HTR-8/SVneo (cell line): ENCODE measurements at regions not wholly inside any gene's neighbourhood (a gene's known extent, or its start where the extent isn't known, plus 50 kb on each side); places are given as distances from the start of the nearest gene placed in this dataset.

ENCODE experiments used
- DNase-seq: peaks from one replicate; pipeline ENCODE4 v3.0.0; 2011; ENCODE audit warnings: low spot score, mixed read lengths; ENCODE audit not compliant: insufficient read length
- FAIRE-seq: peaks from 2 replicates; lab custom pipeline; 2011; peaks lifted over from hg19 to GRCh38; lab: Jason Lieb, UNC

DNA sequence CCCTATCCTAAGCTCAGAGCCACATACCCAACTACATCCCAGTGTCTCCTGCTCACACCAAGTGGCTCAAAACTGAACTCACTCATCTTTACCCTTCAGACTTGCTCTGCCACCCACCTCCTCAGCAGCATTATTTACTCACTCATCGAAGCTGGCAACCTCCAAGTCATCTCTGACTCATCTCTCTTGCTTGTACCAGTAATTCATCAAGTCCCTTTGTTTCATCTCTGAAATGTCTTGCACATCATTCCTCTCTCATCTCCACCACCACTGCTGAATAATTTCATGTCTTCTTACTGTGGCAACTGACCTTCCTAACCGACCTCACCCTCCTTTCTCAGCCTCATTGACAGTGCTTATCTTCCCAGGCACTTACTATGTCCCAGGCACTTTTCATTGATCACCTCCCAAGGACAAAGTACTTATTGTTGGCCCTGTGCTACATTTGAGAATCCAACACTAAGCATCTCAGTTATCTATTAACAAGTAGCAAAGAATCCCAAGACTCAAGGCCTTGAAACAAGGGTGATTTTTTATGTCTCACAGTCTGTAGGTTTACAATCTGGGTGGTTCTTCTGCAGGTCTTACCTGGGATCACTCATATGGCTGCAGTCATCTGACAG, 82.0 kb downstream of the MRPL46 start:
- DNase-seq (peak; percentile 42), FAIRE-seq (peak; percentile 23)

DNA sequence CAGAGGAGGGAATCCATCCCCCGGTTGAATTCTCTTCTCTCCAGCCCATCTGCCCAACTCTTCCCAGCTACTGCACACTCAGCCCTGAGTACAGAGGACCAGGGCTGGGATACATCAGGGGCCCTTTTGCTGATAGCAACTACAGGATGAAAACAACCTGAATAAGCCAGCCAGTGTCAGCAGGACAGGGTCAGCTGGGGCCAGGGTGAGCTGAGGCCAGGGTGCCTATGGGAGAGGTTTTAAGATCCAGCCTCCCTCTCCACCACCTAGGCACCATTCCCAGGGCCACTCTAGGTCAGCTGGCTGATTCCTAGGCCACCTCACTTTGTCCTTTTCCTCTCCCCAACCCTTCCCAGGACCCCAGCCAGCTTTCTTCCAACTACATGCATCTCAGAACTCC, 83.8 kb downstream of the MRPL46 start:
- FAIRE-seq (no peak), DNase-seq (no peak)

DNA sequence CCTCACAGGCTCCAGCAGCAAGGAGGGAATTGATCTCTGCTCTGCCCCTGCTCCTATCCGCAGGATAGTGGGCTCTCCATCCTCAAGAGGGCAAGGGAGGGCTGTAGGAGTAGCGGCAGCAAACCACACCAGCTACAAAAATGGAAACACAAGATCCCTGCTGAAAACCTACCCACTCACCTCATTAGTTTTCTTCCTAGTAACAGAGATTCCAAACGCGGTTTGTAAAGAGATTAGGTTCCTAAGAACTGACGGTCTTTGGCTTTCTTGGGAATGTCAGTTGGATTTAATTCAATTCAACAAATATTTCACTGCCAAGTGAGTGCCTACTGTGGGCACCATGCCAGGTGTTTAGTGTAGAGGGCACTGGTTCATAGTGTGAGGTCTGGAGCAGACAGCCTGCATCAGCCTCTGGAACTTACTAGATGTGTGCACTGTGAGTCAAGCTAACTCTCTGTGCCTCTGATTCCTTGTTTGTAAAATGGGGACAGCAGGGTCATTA, 84.7 kb downstream of the MRPL46 start:
- no peak for DNase-seq
- no peak for FAIRE-seq

DNA sequence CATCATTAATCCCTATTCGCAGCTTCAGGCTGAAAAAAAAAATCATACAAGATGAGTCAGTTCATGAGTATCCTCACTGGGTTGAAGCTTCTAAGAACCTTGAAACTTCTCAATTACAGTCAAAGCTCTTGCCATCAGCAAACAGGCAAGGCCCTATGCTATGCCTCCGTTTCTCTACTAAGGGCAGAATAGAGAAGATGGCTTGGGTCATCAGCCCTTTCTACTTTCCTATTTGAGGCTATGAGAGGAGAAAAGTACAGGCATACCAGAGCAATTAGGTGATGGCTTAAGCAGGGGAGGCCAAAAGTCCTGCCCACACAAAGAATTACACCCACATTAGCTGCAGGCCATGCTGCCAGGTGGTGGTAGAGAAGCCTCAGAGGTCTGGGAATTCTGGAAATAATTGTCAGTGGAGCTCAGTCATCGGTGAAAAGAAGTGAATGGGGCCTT, 89.0 kb downstream of the MRPL46 start:
- FAIRE-seq (no peak), DNase-seq (no peak)

DNA sequence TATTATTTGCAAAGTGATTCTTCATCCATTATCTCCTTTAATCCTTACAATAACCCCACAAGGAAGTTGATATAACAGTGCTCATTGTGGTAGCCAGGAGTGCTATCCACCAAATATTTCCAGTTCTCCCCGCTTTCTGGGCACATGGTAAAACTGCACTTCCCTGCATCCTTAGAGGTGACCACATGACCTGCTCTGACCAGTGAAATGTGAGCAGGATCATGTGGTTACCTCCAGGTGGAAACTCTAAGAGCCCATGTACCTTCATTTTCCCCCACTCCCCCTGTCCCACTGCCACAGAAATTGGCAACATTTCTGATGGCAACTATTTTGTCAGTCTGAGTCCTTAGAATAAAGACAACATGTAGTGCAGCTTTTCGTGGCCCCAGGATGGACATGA, 89.7 kb downstream of the MRPL46 start:
- no peak for FAIRE-seq
- no peak for DNase-seq

DNA sequence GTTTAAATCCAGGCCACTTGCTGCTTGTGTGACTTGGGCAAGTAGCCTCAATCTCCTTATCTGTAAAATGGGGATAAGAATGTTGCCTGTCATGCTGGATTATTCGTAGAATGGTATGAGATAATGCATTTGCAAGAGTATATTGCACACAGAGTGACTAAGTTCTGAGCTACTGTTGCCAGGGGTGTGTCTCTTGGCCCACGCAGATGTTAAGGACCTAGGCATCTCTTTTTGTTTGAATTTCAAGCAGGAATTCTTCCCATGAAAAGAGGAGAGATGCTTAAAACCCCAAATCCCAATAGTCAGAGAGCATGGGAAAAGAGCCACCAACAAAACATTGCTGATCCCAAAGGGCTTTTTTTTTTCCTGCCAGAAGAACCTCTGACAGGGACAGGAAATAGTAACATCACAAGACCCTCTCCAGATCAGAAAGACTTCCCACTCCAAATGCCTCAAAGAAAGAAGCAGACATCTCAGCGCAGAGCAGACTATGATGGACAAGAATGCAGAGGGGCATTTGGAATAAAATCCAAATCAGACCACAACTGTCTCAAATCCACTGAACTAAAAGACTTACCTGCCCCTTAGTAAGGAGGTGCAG, 90.5 kb downstream of the MRPL46 start:
- DNase-seq (no peak), FAIRE-seq (no peak)

DNA sequence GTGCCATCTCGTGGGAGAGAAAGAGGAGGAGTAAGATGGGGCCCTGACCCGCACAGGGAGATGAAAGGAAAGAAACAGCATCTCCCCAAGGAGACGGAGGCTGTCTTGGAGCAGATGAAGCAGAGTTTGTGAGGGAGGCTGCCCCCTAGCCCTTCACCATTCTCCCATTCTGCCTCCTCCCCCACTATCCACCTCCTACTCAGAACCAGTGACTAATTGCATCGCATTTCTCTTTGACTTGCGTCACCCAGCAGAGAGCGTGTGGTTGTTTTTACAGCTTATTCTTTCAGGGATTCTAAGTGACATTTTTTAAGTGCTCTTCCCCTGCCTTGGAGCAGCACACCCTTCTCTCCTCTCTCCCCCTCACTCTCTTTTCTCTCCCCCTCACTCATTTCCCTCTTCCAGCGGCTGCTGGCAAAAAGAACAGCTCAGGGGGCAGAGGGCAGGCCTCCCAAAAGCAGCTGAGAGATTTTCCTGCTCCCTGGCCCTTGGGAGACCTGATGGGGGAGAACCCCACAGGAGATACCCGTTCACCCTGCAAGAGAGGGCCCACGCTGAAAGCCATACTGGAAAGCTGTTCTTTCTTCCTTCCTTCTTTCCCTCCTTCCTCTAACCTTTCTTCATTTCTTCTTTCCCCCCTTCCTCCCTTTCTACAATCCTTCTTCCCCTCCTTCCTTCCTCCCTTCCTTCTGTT, 91.8 kb downstream of the MRPL46 start:
- FAIRE-seq = peak; percentile 38
- DNase-seq = peak; percentile 59

DNA sequence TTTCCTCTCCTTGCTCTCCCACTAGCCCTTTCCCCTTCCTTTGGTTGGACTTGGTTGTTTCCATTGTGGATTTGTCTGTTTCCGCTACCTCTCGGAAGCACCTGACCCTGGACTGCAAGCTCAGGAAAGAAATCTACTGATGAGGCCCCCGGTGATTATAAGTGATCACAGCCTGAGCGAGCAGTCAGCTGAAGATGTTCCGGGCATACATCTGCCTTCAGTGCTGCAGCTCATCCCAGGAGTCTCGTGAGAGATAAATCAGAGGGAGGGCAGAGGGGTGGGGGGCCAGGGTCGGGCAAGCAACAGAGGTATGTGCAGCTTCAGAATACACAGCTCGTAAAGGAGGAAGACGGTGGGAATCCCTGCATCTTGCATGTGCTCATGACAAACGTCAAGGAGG, 102.1 kb downstream of the MRPL46 start:
- FAIRE-seq = no peak

DNA sequence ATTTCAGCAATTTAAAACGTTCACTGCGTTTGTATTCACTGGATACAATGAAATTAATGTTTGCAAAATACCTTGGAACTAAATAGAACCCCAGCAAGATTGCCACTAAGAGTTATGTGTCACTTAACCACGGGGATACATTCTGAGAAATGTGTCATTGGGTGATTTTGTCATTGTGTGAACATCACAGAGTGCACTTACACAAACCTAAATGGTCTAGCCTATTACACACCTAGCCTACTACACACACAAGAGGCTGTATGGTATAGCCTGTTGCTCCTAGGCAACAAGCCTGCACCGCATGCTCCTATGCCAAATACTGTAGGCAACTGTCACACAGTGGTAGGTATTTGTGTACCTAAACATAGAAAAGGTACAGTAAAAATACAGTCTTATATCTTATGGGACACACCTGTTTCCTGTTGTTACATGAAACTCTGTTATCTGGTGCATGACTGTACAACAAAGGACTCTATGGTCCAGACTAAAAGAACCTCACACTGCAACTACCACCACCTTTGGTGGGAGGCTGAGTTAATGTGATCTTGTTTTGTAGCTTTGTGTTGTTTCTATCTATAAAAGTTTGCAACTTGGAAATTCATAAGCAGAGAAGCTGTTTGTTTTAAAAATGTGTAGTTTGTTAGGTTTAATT, 92.2 kb upstream of the NTRK3 start:
- DNase-seq = no peak
- FAIRE-seq = no peak

More for the DNA sequence above, 102.1 kb downstream of the MRPL46 start:
- DNase-seq = no peak

DNA sequence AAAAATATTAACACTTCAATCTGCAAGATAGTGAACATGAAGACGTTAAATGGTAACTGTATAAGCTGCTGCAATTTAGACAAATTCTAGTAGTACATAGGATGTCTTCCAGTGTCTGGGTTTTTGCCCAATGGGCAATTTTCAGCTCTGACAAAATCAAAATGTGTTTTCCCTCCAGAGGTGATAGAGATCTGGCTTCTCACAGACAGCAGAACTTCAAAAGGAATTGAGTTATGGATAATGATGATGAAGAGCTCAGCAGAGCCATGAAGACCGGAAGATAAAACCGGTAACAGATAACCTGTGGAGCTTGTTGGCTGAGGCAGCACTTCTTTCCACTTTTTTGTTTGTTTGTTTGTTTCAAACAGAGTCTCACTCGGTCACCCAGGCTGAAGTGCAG, 89.4 kb upstream of the NTRK3 start:
- FAIRE-seq (no peak), DNase-seq (no peak)

DNA sequence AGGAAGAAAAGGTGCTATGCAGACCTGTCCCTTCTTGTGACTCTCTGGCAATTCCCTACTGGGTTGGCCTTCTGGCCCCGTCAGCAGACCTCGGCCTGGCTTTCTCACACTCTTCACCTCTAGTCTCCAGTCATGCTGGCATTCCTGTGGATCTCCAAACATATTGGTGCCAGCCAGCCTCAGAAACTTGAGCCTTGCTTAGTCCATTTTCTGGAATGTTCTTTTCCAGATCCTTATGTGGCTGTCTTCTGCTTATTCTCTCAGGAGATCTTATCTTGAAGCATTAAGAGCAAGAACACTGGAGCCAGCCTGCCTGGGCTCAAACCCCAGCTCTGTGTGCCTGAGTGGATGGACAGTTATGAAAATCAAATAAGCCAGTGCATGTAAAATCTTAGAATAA, 88.2 kb upstream of the NTRK3 start:
- FAIRE-seq = no peak
- no peak for DNase-seq

DNA sequence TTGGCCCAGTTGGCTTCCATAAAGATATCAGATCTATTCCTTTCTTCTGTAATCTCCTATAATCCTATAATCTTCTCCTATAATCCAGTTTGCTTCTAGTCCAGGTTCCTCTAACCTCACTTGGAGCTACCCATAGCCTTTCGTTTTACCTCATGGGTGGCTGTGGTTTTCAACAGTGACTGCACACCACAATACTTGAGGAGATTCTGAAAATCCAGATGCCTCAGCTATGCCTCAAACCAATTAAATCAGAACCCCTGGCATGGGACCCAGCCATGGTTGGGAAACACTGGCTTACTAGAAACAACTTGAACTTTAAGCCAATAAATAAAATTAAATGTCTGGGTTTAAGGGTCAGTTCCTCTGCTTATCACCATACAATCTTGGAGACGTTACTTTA, 86.1 kb upstream of the NTRK3 start:
- FAIRE-seq = no peak
- DNase-seq = no peak

DNA sequence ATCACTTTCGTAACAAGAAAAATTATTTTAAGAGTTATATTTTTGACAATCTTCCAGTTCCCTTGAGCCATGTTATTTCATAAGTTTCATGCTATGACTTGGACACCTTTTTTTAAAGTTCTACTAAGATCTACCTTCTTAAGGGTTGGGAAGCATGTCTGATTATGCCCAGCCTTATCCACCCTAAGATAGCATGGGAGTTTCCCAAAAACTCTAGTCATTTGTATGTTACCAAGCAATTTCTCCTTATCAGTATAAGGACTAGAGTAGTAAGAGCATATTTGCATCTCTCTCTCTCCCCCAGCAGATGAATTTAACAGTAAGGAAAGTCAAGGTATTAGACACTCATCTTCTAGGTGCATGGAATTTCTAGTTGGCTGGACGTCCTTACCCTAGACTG, 85.1 kb upstream of the NTRK3 start:
- no peak for FAIRE-seq

DNA sequence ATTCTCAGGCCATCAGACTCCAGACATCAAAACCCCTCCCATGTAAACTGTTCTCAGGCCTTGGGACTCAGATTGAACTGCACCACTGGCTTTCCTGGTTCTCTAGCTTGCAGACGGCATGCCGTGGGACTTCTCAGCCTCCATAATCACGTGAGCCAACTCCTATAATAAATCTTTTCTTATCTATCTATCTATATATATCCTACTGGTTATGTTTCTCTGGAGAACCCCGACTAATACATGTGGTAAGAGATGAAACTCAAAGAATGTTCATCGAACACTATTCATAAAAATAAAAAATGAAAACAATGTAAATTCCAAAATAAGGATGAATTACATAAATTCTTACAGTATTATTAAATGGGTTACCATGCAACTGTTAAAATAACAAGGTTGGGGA, 84.5 kb upstream of the NTRK3 start:
- FAIRE-seq (no peak), DNase-seq (no peak)

More for the DNA sequence above, 85.1 kb upstream of the NTRK3 start:
- DNase-seq = no peak

DNA sequence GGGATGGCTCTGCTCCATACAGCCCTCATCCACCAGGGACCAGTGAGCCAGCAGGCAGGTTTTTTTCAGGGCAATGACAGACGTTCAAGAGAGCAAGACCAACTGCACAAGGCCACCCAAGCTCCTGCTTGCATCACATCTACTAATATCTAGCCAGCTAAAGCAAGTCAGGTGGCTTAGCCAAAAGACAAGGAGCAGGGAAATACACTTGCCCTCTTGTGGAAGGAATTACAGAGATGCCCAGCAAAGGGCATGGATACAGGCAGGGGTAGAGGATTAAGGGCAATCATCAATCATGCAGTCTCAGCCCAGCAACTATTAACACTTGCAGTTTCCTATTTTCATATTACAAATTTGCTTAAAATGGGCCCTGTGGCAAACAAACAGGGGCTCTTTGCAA, 81.5 kb upstream of the NTRK3 start:
- no peak for FAIRE-seq
- DNase-seq = no peak

DNA sequence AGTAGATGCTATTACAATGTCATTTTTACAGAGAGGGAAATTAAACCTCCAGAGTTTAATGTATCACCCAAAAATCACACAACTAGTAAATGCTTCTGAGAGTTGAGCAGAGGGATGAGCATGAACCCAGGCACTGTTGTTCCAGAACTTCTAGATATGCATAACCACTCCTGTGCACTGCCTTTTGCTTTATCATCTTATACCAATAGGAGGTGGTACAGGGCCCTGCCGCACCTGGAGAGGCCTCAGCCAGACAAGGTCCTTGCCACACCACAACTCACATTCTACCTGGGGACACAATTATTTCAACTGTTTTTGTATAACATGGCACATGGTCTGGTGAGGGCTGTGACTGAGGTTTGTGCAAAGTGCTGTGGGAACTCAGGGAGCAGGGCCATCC, 78.5 kb upstream of the NTRK3 start:
- DNase-seq (no peak), FAIRE-seq (no peak)

DNA sequence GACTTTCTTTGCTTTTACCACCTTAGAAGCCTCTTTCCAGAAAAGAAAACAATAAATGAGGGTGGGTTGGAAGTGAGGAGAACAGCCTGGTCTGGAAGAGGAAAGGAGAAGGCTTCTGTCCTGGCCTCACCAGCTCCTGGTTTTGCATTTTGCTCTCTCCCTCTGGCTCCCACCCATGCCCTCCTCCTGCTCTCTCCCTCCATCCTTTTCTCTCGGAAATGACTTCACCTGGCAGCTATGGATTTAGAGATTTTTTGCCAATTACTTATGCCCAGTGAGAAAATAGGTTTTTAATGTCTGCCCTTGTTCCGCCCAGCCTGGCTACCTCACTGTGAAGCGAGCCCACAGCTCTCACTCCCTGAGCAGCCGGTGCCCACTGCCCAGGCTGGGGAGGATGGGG, 77.9 kb upstream of the NTRK3 start:
- FAIRE-seq (no peak), DNase-seq (no peak)

DNA sequence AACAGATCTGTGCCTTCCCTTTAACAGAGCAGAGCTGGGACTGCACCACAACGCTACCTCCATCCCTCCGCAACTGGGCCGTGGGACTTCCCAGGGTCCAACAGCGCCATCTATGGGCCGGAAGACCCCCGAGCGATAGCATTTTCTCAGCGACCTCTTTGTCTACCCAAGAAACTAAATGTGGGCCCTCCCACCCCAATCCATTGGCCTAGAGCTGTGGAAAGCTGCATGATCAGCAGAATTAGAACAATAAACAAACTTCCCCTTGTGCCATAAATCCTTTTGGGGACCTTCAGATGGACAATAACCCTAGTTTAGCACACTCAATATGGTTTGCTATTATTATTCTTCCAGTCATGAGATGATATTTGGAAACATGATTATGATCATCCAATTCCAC, 74.8 kb upstream of the NTRK3 start:
- FAIRE-seq (no peak), DNase-seq (peak; percentile 21)

DNA sequence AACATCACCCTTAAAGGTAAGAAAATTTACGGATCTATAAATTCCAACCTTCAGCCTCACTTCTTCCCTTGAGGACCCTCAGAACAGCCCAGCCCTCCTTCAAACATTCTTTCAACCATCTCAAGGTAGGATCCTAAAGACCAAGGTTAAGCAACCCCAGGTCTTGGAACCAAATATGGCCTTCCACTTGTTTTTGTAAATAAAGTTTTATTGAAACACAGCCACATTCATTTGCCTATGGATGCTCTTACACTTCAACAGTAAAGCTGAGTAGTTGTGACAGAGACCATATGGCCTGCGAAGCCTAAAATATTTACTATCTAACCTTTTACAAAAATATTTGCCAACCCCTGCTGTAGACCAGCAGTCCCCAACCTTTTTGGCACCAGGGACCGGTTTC, 70.4 kb upstream of the NTRK3 start:
- no peak for FAIRE-seq
- no peak for DNase-seq

DNA sequence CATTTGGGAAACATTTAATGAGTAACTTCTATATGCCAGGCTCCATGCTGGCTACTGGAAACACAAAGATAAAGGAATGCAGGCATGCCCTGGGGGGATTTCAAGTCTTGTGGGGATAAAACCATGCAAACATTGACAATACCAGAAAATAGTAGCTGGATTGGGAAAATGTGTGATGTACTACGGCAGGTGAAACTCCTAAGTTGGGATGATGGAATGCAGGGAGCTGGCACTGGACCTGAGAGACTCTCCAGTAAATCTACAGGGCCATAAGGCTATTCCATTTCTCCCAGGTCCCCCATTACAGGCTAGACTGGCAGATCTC, 68.2 kb upstream of the NTRK3 start:
- FAIRE-seq (no peak), DNase-seq (no peak)
